ENCODE measurements at regions not wholly inside any gene's neighbourhood (a gene's known extent, or its start where the extent isn't known, plus 50 kb on each side); places are given as distances from the start of the nearest gene placed in this dataset.

GRCh38 chr5:158610051-158610415 is 489.7 kb downstream of the EBF1 start:
- no peaks in the 10 kb centered on the region for H3K27me3 ChIP-seq (ENCODE audit: low read length)
- no peaks in the 10 kb centered on the region for H3K9me2 ChIP-seq (replicated peaks; ENCODE audit: insufficient read depth, low read length)
- H3K9ac ChIP-seq (ENCODE audit: low read length) = no peak overlapping the region
- H3K4me2 ChIP-seq (ENCODE audit: low read depth, low read length, poor library complexity, severe bottlenecking) = no peak overlapping the region
- H2AFZ ChIP-seq (ENCODE audit: low read depth, low read length, severe bottlenecking) = no peak overlapping the region
- H3K4me3 ChIP-seq (ENCODE audit: insufficient read depth, low read length, poor library complexity, severe bottlenecking) = no peak overlapping the region
- H3K79me2 ChIP-seq (ENCODE audit: insufficient read depth, low read length) = no peaks in the 10 kb centered on the region
- no peaks in the 10 kb centered on the region for H3F3A ChIP-seq (ENCODE audit: insufficient read depth)
- H3K27ac ChIP-seq (ENCODE audit: low read depth, low read length) = no peak overlapping the region
- no peaks in the 10 kb centered on the region for H3K9me3 ChIP-seq (ENCODE audit: insufficient read depth, low read length)
- TF ChIP-seq EZH2phosphoT487 (conservative IDR thresholded peaks at IDR 0.05; ENCODE audit: low read length) (no peak), CTCF (IDR thresholded peaks at IDR 0.05; ENCODE audit: insufficient read depth, low read length, poor library complexity, severe bottlenecking) (no peak)
- no peaks in the 10 kb centered on the region for H4K20me1 ChIP-seq (ENCODE audit: low read depth, low read length)
- H3K36me3 ChIP-seq (ENCODE audit: low read length) = no peaks in the 10 kb centered on the region

GRCh38 chr5:158609333-158610050 is 490.2 kb downstream of the EBF1 start:
- Histone ChIP-seq H2AFZ (ENCODE audit: low read depth, low read length, severe bottlenecking) (no peak overlapping the region), H3K4me3 (ENCODE audit: insufficient read depth, low read length, poor library complexity, severe bottlenecking) (no peak overlapping the region), H3K36me3 (ENCODE audit: low read length) (no peaks in the 10 kb centered on the region), H3F3A (ENCODE audit: insufficient read depth) (no peaks in the 10 kb centered on the region), H3K79me2 (ENCODE audit: insufficient read depth, low read length) (no peaks in the 10 kb centered on the region), H3K27me3 (ENCODE audit: low read length) (no peaks in the 10 kb centered on the region), H3K4me2 (ENCODE audit: low read depth, low read length, poor library complexity, severe bottlenecking) (no peak overlapping the region), H3K9me3 (ENCODE audit: insufficient read depth, low read length) (no peaks in the 10 kb centered on the region), H4K20me1 (ENCODE audit: low read depth, low read length) (no peaks in the 10 kb centered on the region), H3K9me2 (replicated peaks; ENCODE audit: insufficient read depth, low read length) (no peaks in the 10 kb centered on the region), H3K9ac (ENCODE audit: low read length) (no peak overlapping the region), H3K27ac (ENCODE audit: low read depth, low read length) (no peak overlapping the region)
- TF ChIP-seq CTCF (IDR thresholded peaks at IDR 0.05; ENCODE audit: insufficient read depth, low read length, poor library complexity, severe bottlenecking) (no peak), EZH2phosphoT487 (conservative IDR thresholded peaks at IDR 0.05; ENCODE audit: low read length) (no peak)

GRCh38 chr5:158607088-158607487 is 492.6 kb downstream of the EBF1 start:
- H2AFZ ChIP-seq (ENCODE audit: low read depth, low read length, severe bottlenecking) = no peak overlapping the region
- no peaks in the 10 kb centered on the region for H3K36me3 ChIP-seq (ENCODE audit: low read length)
- H3K9ac ChIP-seq (ENCODE audit: low read length) = no peak overlapping the region
- H3K4me2 ChIP-seq (ENCODE audit: low read depth, low read length, poor library complexity, severe bottlenecking) = no peak overlapping the region
- H3K79me2 ChIP-seq (ENCODE audit: insufficient read depth, low read length) = no peaks in the 10 kb centered on the region
- TF ChIP-seq EZH2phosphoT487 (conservative IDR thresholded peaks at IDR 0.05; ENCODE audit: low read length) (no peak), CTCF (IDR thresholded peaks at IDR 0.05; ENCODE audit: insufficient read depth, low read length, poor library complexity, severe bottlenecking) (no peak)
- no peak overlapping the region for H3K4me3 ChIP-seq (ENCODE audit: insufficient read depth, low read length, poor library complexity, severe bottlenecking)
- H3K27me3 ChIP-seq (ENCODE audit: low read length) = no peaks in the 10 kb centered on the region
- no peaks in the 10 kb centered on the region for H3K9me3 ChIP-seq (ENCODE audit: insufficient read depth, low read length)
- no peaks in the 10 kb centered on the region for H4K20me1 ChIP-seq (ENCODE audit: low read depth, low read length)
- H3K27ac ChIP-seq (ENCODE audit: low read depth, low read length) = no peak overlapping the region
- no peaks in the 10 kb centered on the region for H3K9me2 ChIP-seq (replicated peaks; ENCODE audit: insufficient read depth, low read length)
- H3F3A ChIP-seq (ENCODE audit: insufficient read depth) = no peaks in the 10 kb centered on the region

Data from SU-DHL-6 (cell line).